ENCODE measurements at regions not wholly inside any gene's neighbourhood (a gene's known extent, or its start where the extent isn't known, plus 50 kb on each side); places are given as distances from the start of the nearest gene placed in this dataset. TPM values are rescaled to one million over a fixed set of nuclear protein-coding genes. Genes with fewer than 3 reads are reported as not detected.

Small RNA genes lying in the stretch of these regions (small RNA-seq; reads per million reads assigned to genes)
- not detected for gene SNRPCP14 (ENCODE audit: low replicate concordance)

Data from GM23338 (cell line).